ENCODE measurements at regions not wholly inside any gene's neighbourhood (a gene's known extent, or its start where the extent isn't known, plus 50 kb on each side); places are given as distances from the start of the nearest gene placed in this dataset.

DNA sequence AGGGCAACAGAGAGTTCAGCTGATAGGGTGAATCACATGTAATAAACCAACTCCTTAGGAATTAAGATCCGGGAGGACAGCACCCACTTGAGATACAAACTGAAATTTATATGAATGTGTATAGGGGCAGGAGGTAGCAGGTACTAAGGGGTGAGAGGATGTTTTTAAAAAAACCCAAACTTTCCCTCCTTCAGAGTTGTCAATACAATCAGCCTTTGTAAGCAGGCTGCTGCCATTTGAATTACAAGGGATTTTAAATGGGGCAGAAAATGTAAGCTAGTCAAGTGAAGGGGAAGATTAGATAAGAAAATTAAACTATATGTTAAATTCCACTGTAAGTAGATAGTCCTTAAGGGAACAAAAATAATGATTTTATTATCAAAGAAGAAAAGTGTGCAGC, 1239.7 kb upstream of the CELF4 start:
- TF ChIP-seq CTCF (conservative IDR thresholded peaks at IDR 0.05; ENCODE audit: low read depth, low read length) (no peak), EZH2 (IDR thresholded peaks at IDR 0.05; ENCODE audit: low read length, unreplicated experiment) (no peak)
